Natural killer cell (primary cell): ENCODE measurements at regions not wholly inside any gene's neighbourhood (a gene's known extent, or its start where the extent isn't known, plus 50 kb on each side); places are given as distances from the start of the nearest gene placed in this dataset.

ENCODE experiments used
- ATAC-seq, 3 donors: fragments of 150-1000 bp in 2 of 3; fragments of 200-7000 bp in 1 of 3; cut with Tn5 transposase; 1 replicate in 1 of 3; 2 replicates in 2 of 3; pipeline ENCODE4 v1.10.0; 2021; ENCODE audit warnings: mild to moderate bottlenecking in 2 of 3, moderate library complexity in 2 of 3
- DNase-seq, 2 donors: peaks; one replicate each; pipeline versions ENCODE4 v3.0.0 to v3.0.0-alpha.2; 2013 to 2021; ENCODE audit warnings: mixed read lengths in 1 of 2
- H3K27ac ChIP-seq: one replicate; pipeline ENCODE4 v1.5.1; 2013; ENCODE audit warnings: mild to moderate bottlenecking, low read length
- H3K27me3 ChIP-seq: one replicate; pipeline ENCODE4 v1.6.1; 2013; ENCODE audit warnings: low read length; ENCODE audit not compliant: control insufficient read depth, insufficient read depth
- H3K36me3 ChIP-seq: one replicate; pipeline ENCODE4 v1.6.1; 2013; ENCODE audit warnings: low read length; ENCODE audit not compliant: control insufficient read depth, insufficient read depth
- H3K4me1 ChIP-seq: one replicate; pipeline ENCODE4 v1.6.1; 2013; ENCODE audit warnings: low read length; ENCODE audit not compliant: control insufficient read depth, insufficient read depth
- H3K4me3 ChIP-seq: one replicate; pipeline ENCODE4 v1.5.1; 2013; ENCODE audit warnings: low read length
- H3K9me3 ChIP-seq: one replicate; pipeline ENCODE4 v1.6.1; 2013; ENCODE audit warnings: low read length; ENCODE audit not compliant: control insufficient read depth, insufficient read depth
- H3K27ac Mint-ChIP-seq, 2 donors: one replicate each; pipeline ENCODE4 v1.8.0; 2022; ENCODE audit warnings: mild to moderate bottlenecking in 2 of 2, mixed read lengths in 2 of 2, moderate library complexity in 1 of 2
- H3K27me3 Mint-ChIP-seq, 2 donors: one replicate each; pipeline ENCODE4 v1.8.0; 2022; ENCODE audit warnings: low read depth in 2 of 2, mixed read lengths in 2 of 2
- H3K36me3 Mint-ChIP-seq: one replicate; pipeline ENCODE4 v1.8.0; 2022; ENCODE audit warnings: mixed read lengths
- H3K4me1 Mint-ChIP-seq, 2 donors: one replicate each; pipeline ENCODE4 v1.8.0; 2022; ENCODE audit warnings: mixed read lengths in 2 of 2
- H3K4me3 Mint-ChIP-seq: one replicate; pipeline ENCODE4 v1.8.0; 2022; ENCODE audit warnings: mild to moderate bottlenecking, moderate library complexity, mixed read lengths
- H3K9me3 Mint-ChIP-seq, 2 donors: one replicate each; pipeline ENCODE4 v1.8.0; 2022; ENCODE audit warnings: mixed read lengths in 2 of 2
- WGBS: methylation state at CpG from one replicate; pipeline ENCODE4 v1.1.7; 2013; ENCODE audit warnings: missing lambda C conversion rate; ENCODE audit not compliant: insufficient coverage; 5-methylcytosine and 5-hydroxymethylcytosine counted together
- intact Hi-C: fragments of 100-400 bp; cut with micrococcal nuclease; formaldehyde crosslinking; loops from one replicate; pipeline ENCODE4 v1.14.2; 2022
- TF ChIP-seq, protein P1 (sequence below): fragments of 200-600 bp; IDR thresholded peaks from one replicate; pipeline ENCODE4 v1.8.0; 2022; ENCODE audit warnings: antibody characterized with exemption

- Mint-ChIP-seq H3K9me3 (peaks cover 6 to 9% of the 10 kb centered on the region in 2 donors), H3K4me3 (no peak overlapping the region), H3K27me3 (peaks cover 0 to 3% of the 10 kb centered on the region in 2 donors), H3K4me1 (no peaks in the 10 kb centered on the region), H3K27ac (no peak overlapping the region), H3K36me3 (no peaks in the 10 kb centered on the region)
- ATAC-seq (no peak), DNase-seq (no peak)
- Histone ChIP-seq H3K36me3 (no peaks in the 10 kb centered on the region), H3K4me3 (no peak overlapping the region), H3K27me3 (no peaks in the 10 kb centered on the region), H3K27ac (no peak overlapping the region), H3K9me3 (no peaks in the 10 kb centered on the region), H3K4me1 (no peaks in the 10 kb centered on the region)
- intact Hi-C loops = no loop called here
- TF ChIP-seq, protein P1, sequence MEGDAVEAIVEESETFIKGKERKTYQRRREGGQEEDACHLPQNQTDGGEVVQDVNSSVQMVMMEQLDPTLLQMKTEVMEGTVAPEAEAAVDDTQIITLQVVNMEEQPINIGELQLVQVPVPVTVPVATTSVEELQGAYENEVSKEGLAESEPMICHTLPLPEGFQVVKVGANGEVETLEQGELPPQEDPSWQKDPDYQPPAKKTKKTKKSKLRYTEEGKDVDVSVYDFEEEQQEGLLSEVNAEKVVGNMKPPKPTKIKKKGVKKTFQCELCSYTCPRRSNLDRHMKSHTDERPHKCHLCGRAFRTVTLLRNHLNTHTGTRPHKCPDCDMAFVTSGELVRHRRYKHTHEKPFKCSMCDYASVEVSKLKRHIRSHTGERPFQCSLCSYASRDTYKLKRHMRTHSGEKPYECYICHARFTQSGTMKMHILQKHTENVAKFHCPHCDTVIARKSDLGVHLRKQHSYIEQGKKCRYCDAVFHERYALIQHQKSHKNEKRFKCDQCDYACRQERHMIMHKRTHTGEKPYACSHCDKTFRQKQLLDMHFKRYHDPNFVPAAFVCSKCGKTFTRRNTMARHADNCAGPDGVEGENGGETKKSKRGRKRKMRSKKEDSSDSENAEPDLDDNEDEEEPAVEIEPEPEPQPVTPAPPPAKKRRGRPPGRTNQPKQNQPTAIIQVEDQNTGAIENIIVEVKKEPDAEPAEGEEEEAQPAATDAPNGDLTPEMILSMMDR = no peak
- WGBS = no CpG with 5 or more reads among the region's 1 CpG
Observed at GRCh38 chr13:73429701-73430100, 370.9 kb downstream of the KLF5 start.

DNA sequence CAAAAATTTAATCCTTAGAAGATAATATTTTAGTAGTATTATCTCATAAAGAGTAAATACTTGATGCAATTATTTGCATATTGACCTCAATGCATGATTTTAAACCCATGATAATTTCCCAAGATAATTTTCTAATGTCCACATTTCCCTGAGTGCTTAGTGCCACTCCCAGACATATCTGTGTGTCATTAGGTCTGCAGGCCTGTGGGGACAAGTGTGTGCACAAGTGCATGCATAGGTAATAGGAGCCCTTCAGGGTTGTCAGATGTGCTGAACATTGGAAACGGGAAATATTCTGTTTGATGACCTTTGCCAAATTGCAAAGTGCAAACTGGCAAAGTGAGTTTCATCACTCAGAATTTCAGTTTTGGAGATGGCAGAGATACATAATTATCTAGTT is 369.9 kb downstream of the KLF5 start:
- Mint-ChIP-seq H3K36me3 (no peaks in the 10 kb centered on the region), H3K4me1 (no peaks in the 10 kb centered on the region), H3K9me3 (peaks cover 6 to 9% of the 10 kb centered on the region in 2 donors), H3K27me3 (peaks cover 0 to 3% of the 10 kb centered on the region in 2 donors), H3K4me3 (no peak overlapping the region), H3K27ac (no peak overlapping the region)
- Histone ChIP-seq H3K27me3 (no peaks in the 10 kb centered on the region), H3K4me1 (no peaks in the 10 kb centered on the region), H3K27ac (no peak overlapping the region), H3K36me3 (no peaks in the 10 kb centered on the region), H3K4me3 (no peak overlapping the region), H3K9me3 (no peaks in the 10 kb centered on the region)
- 89% methylated on average over 1 of the region's 1 CpG for WGBS
- no peak for DNase-seq
- ATAC-seq = no peak
- intact Hi-C loops = no loop called here
- TF ChIP-seq, protein P1 = no peak

DNA sequence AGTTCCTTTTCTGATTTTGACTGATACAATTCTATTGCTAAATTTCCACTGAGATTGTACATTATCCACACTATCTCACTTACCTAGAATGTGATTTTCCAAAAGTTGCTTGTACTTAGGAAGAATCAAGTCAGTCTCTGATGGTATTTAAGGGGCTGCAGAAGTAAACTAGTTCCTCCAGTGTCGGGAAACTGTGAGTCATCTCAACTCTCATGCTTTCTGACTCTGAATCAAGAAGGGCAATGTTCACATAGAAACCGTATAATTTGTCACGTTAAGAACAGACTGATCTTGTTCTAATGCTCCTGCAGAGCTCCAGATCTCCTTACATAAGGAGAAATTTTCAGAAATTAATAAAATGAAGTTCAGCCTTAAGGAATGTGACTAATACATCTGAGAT is 369.3 kb downstream of the KLF5 start:
- H3K4me1 ChIP-seq = no peaks in the 10 kb centered on the region
- DNase-seq (no peak), ATAC-seq (no peak)
- no peaks in the 10 kb centered on the region for H3K27me3 ChIP-seq
- no peak overlapping the region for H3K27ac ChIP-seq
- Mint-ChIP-seq H3K36me3 (no peaks in the 10 kb centered on the region), H3K4me3 (no peak overlapping the region), H3K9me3 (peaks cover 6 to 9% of the 10 kb centered on the region in 2 donors), H3K4me1 (no peaks in the 10 kb centered on the region), H3K27me3 (peaks cover 0 to 3% of the 10 kb centered on the region in 2 donors), H3K27ac (no peak overlapping the region)
- no peaks in the 10 kb centered on the region for H3K9me3 ChIP-seq
- H3K4me3 ChIP-seq = no peak overlapping the region
- 76% methylated on average over 3 of the region's 3 CpGs for WGBS
- intact Hi-C loops = no loop called here
- TF ChIP-seq, protein P1 = no peak
- H3K36me3 ChIP-seq = no peaks in the 10 kb centered on the region

GRCh38 chr13:73422973-73423372 is 364.2 kb downstream of the KLF5 start:
- H3K4me3 ChIP-seq = no peak overlapping the region
- Mint-ChIP-seq H3K36me3 (no peaks in the 10 kb centered on the region), H3K4me3 (no peak overlapping the region), H3K27ac (no peak overlapping the region), H3K27me3 (no peaks in the 10 kb centered on the region), H3K9me3 (peaks cover 0 to 3% of the 10 kb centered on the region in 2 donors), H3K4me1 (no peaks in the 10 kb centered on the region)
- WGBS = 81% methylated on average over 1 of the region's 2 CpGs
- no peaks in the 10 kb centered on the region for H3K36me3 ChIP-seq
- TF ChIP-seq, protein P1 = no peak
- ATAC-seq = no peak
- no peaks in the 10 kb centered on the region for H3K27me3 ChIP-seq
- no peaks in the 10 kb centered on the region for H3K9me3 ChIP-seq
- no peaks in the 10 kb centered on the region for H3K4me1 ChIP-seq
- no peak overlapping the region for H3K27ac ChIP-seq
- intact Hi-C loops = no loop called here
- no peak for DNase-seq
